SK-N-SH (cell line): ENCODE measurements at regions not wholly inside any gene's neighbourhood (a gene's known extent, or its start where the extent isn't known, plus 50 kb on each side); places are given as distances from the start of the nearest gene placed in this dataset.
"Not testable (repeated sequence)": the region's sequence is repeated elsewhere in the genome, so short reads cannot be mapped to it uniquely, and the experiment has no call there.

Source experiments
- CTCF ChIP-seq: fragments of 200-600 bp; sonication (generic); IDR thresholded peaks from 2 replicates; pipeline ENCODE4 v1.6.1; 2017; ENCODE audit warnings: antibody characterized with exemption, mild to moderate bottlenecking, moderate library complexity
- EP300 ChIP-seq, 2 experiments: IDR thresholded peaks; 2 replicates each; pipeline versions ENCODE4 v1.4.0 to v1.6.1; 2012; ENCODE audit warnings: borderline replicate concordance in 1 of 2, low read depth in 1 of 2, low read length in 1 of 2
- EZH2phosphoT487 ChIP-seq: fragments of 200-600 bp; sonication (generic); IDR thresholded peaks from 2 replicates; pipeline ENCODE4 v1.6.1; 2017; ENCODE audit warnings: low read depth, mixed run types, mild to moderate bottlenecking, antibody characterized with exemption, moderate library complexity, borderline replicate concordance
- SMC3 ChIP-seq: IDR thresholded peaks from 2 replicates; pipeline ENCODE4 v1.6.1; 2012; ENCODE audit warnings: low read depth, low read length, improper control_type of control experiment

- TF ChIP-seq CTCF; EZH2phosphoT487; EP300 (IDR thresholded peaks at IDR 0.05; ENCODE audit: borderline replicate concordance in 1 of 2, low read depth in 1 of 2, low read length in 1 of 2); SMC3: not testable (repeated sequence)
Measured at GRCh38 chr2:87574193-87575119, 173.4 kb upstream of the PLGLB2 start.
